ENCODE measurements at regions not wholly inside any gene's neighbourhood (a gene's known extent, or its start where the extent isn't known, plus 50 kb on each side); places are given as distances from the start of the nearest gene placed in this dataset.

DNA sequence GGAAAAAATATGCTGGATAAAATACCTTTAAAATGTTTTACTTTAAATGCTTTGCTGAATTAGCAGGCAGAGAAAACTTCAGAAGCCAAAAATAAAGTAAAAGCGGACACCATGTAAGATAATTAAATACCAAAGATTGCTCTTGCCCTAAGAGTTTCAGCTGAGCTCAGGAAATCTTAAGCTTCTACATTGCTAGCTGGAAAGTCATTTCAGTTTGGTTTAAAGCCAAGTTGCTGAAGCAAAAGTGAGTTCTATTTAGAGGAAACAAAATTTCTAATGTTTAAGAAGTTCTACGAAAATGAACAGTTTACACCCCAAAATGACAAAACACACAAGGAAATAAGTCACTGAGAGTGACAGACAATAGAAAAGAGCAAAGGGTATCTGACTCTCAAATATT, 310.0 kb downstream of the ADAMTS20 start:
- TF ChIP-seq, protein P1, sequence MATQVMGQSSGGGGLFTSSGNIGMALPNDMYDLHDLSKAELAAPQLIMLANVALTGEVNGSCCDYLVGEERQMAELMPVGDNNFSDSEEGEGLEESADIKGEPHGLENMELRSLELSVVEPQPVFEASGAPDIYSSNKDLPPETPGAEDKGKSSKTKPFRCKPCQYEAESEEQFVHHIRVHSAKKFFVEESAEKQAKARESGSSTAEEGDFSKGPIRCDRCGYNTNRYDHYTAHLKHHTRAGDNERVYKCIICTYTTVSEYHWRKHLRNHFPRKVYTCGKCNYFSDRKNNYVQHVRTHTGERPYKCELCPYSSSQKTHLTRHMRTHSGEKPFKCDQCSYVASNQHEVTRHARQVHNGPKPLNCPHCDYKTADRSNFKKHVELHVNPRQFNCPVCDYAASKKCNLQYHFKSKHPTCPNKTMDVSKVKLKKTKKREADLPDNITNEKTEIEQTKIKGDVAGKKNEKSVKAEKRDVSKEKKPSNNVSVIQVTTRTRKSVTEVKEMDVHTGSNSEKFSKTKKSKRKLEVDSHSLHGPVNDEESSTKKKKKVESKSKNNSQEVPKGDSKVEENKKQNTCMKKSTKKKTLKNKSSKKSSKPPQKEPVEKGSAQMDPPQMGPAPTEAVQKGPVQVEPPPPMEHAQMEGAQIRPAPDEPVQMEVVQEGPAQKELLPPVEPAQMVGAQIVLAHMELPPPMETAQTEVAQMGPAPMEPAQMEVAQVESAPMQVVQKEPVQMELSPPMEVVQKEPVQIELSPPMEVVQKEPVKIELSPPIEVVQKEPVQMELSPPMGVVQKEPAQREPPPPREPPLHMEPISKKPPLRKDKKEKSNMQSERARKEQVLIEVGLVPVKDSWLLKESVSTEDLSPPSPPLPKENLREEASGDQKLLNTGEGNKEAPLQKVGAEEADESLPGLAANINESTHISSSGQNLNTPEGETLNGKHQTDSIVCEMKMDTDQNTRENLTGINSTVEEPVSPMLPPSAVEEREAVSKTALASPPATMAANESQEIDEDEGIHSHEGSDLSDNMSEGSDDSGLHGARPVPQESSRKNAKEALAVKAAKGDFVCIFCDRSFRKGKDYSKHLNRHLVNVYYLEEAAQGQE (IDR thresholded peaks at IDR 0.05; ENCODE audit: low read depth), result no peak
- TF ChIP-seq, protein P2, sequence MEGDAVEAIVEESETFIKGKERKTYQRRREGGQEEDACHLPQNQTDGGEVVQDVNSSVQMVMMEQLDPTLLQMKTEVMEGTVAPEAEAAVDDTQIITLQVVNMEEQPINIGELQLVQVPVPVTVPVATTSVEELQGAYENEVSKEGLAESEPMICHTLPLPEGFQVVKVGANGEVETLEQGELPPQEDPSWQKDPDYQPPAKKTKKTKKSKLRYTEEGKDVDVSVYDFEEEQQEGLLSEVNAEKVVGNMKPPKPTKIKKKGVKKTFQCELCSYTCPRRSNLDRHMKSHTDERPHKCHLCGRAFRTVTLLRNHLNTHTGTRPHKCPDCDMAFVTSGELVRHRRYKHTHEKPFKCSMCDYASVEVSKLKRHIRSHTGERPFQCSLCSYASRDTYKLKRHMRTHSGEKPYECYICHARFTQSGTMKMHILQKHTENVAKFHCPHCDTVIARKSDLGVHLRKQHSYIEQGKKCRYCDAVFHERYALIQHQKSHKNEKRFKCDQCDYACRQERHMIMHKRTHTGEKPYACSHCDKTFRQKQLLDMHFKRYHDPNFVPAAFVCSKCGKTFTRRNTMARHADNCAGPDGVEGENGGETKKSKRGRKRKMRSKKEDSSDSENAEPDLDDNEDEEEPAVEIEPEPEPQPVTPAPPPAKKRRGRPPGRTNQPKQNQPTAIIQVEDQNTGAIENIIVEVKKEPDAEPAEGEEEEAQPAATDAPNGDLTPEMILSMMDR (IDR thresholded peaks at IDR 0.05 in 2 of 3, conservative IDR thresholded peaks at IDR 0.05 in 1 of 3; ENCODE audit: borderline replicate concordance in 1 of 3, insufficient read depth in 1 of 3, low read depth in 2 of 3, low read length in 2 of 3), result no peak
- TF ChIP-seq EZH2phosphoT487 (IDR thresholded peaks at IDR 0.05; ENCODE audit: borderline replicate concordance) (no peak), SRF (IDR thresholded peaks at IDR 0.05; ENCODE audit: low read depth) (no peak), POLR2AphosphoS5 (IDR thresholded peaks at IDR 0.05; ENCODE audit: low read depth, low read length) (no peak), POLR2A (IDR thresholded peaks at IDR 0.05; ENCODE audit: borderline replicate concordance, extremely low read depth, insufficient read depth, insufficient read length) (no peak), SIN3A (IDR thresholded peaks at IDR 0.05; ENCODE audit: low read depth) (no peak), EZH2 (IDR thresholded peaks at IDR 0.05) (no peak), EGR1 (IDR thresholded peaks at IDR 0.05; ENCODE audit: low read depth) (no peak), ZFX (IDR thresholded peaks at IDR 0.05) (no peak)
- TF ChIP-seq, protein P3, sequence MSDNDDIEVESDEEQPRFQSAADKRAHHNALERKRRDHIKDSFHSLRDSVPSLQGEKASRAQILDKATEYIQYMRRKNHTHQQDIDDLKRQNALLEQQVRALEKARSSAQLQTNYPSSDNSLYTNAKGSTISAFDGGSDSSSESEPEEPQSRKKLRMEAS (IDR thresholded peaks at IDR 0.05), result no peak
